GM18502 (cell line): ENCODE measurements at regions not wholly inside any gene's neighbourhood (a gene's known extent, or its start where the extent isn't known, plus 50 kb on each side); places are given as distances from the start of the nearest gene placed in this dataset.
A peak's percentile ranks its signal among the peaks of the same experiment; 100 is the strongest.

Experiments used
- ATAC-seq: cut with Tn5 transposase; IDR thresholded peaks from one replicate; pipeline ENCODE4 v1.9.1; 2021; ENCODE audit warnings: mild to moderate bottlenecking; ENCODE audit not compliant: unreplicated experiment, poor library complexity

- ATAC-seq = no peak
Measured at GRCh38 chr11:123305601-123306375, 110.7 kb upstream of the CLMP start.

GRCh38 chr11:123304828-123305466 lies 109.9 kb upstream of the CLMP start:
- ATAC-seq = no peak

- ATAC-seq = no peak
Measured at GRCh38 chr11:123303924-123304323, 108.9 kb upstream of the CLMP start.

GRCh38 chr11:123302751-123303195 lies 107.7 kb upstream of the CLMP start:
- no peak for ATAC-seq

- peak; percentile 69 for ATAC-seq
Measured at GRCh38 chr11:123301696-123302400, 106.8 kb upstream of the CLMP start.

- no peak for ATAC-seq
Measured at GRCh38 chr11:123301013-123301591, 106.1 kb upstream of the CLMP start.

GRCh38 chr11:123299721-123300120 lies 104.7 kb upstream of the CLMP start:
- no peak for ATAC-seq

- no peak for ATAC-seq
Measured at GRCh38 chr11:123298488-123299447, 103.7 kb upstream of the CLMP start.

GRCh38 chr11:123292647-123293046 lies 97.6 kb upstream of the CLMP start:
- ATAC-seq = no peak

GRCh38 chr11:123291201-123291869 lies 96.3 kb upstream of the CLMP start:
- no peak for ATAC-seq

- no peak for ATAC-seq
Measured at GRCh38 chr11:123286761-123287160, 91.7 kb upstream of the CLMP start.

- ATAC-seq = no peak
Measured at GRCh38 chr11:123286255-123286654, 91.2 kb upstream of the CLMP start.

- ATAC-seq = no peak
Measured at GRCh38 chr11:123284454-123284853, 89.4 kb upstream of the CLMP start.

GRCh38 chr11:123282597-123282996 lies 87.5 kb upstream of the CLMP start:
- ATAC-seq = no peak

- ATAC-seq = no peak
Measured at GRCh38 chr11:123273616-123274015, 78.6 kb upstream of the CLMP start.

- ATAC-seq = no peak
Measured at GRCh38 chr11:123272565-123272964, 77.5 kb upstream of the CLMP start.

- ATAC-seq = no peak
Measured at GRCh38 chr11:123268156-123268555, 73.1 kb upstream of the CLMP start.

GRCh38 chr11:123265951-123266350 lies 70.9 kb upstream of the CLMP start:
- ATAC-seq = no peak

- ATAC-seq = peak; percentile 18
Measured at GRCh38 chr11:123264431-123264780, 69.4 kb upstream of the CLMP start.
